ENCODE measurements at regions not wholly inside any gene's neighbourhood (a gene's known extent, or its start where the extent isn't known, plus 50 kb on each side); places are given as distances from the start of the nearest gene placed in this dataset.
"Not testable (repeated sequence)": the region's sequence is repeated elsewhere in the genome, so short reads cannot be mapped to it uniquely, and the experiment has no call there.

DNA sequence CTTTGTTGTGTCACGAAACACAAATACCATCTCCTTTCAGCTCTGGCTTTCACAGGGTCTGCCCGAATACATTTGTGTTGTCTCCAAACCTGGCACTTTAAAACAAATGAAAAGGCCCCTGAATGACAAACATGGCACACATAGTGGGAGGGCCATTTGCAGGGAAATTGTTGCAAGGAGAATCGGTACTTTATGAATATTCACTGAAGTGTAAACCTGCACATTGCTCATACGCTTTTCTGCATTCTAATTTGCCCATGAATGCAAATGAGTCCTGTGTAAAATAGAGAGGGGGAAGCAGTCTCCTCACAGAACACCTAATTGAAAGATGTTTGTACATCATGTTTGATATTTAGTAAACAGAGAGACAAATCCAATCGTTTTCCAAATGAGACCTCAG is 82.7 kb upstream of the PCDH8 start:
- DNase-seq (ENCODE audit: low read depth in 2 of 2), result no peak

- no peak for DNase-seq (ENCODE audit: low read depth in 2 of 2)
Observed at GRCh38 chr13:52929846-52930245, 81.4 kb upstream of the PCDH8 start.

DNA sequence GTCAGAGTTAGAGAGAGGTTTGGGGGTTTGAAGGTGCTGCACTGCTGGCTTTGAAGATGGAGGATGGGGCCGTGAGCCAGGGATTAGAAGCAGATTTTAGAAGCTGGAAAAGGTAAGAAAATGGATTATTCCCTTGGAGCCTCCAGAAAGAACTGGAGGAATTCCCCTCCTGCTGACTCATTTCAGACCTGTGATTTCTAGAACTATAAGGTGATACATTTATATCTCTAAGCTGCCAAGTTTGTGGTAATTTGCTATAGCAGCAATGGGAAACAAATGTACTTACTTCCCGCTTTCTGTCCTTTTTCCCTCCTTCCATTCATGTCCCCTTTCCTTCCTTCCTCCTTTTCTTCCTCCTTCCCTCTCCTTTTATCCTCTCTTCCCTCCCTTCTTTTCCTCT is 78.5 kb upstream of the PCDH8 start:
- DNase-seq (ENCODE audit: low read depth in 2 of 2), result no peak

DNA sequence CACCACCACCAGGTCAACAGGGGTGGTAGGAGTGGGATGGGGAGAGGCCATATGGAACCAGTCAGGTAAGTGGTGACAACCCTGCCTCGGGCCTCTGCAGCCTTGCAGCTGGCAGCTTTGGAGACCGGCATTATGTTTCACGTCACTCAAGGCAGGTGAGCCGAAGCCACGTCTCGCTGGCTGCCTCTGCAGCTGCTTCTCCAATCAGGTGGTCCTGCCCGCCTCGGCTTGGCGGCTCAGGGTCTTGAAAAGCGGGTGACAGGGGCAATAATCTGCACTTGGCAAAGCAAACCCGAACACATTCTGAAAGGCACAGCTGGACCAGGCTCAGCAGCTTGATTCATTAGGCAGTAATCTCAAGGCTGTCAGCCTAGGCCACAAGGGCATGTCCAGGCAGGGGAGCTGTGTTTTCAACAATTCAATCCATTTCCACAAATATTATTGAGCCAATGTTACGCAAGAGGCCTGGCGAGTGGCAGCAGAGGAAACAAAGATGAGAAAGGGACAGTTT is 77.4 kb upstream of the PCDH8 start:
- DNase-seq (ENCODE audit: low read depth in 2 of 2), result no peak

GRCh38 chr13:52925251-52925650 is 76.8 kb upstream of the PCDH8 start:
- no peak for DNase-seq (ENCODE audit: low read depth in 2 of 2)

- DNase-seq (ENCODE audit: low read depth in 2 of 2), result no peak
Observed at GRCh38 chr13:52924289-52925148, 76.1 kb upstream of the PCDH8 start.

GRCh38 chr13:52922961-52923360 is 74.5 kb upstream of the PCDH8 start:
- DNase-seq (ENCODE audit: low read depth in 2 of 2), result no peak

DNA sequence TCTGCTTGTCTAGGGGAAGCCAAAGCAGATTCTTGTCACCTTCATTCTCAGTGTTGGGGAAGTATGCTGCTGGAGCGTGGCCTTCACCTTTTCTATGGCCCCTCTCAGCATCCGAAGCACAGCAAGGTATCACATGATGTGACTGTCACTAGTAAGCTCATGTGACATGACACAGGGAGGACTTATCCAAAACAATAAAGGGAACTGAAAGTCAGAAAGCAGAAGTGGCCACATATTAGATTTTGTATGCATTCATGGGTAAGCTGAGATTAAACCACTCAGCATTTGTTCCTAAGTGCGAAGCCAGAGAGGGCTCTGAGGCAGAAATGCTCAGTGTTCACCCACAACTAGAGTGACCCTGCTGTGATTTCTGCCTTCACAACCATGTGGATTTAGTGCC is 72.8 kb upstream of the PCDH8 start:
- no peak for DNase-seq (ENCODE audit: low read depth in 2 of 2)

DNA sequence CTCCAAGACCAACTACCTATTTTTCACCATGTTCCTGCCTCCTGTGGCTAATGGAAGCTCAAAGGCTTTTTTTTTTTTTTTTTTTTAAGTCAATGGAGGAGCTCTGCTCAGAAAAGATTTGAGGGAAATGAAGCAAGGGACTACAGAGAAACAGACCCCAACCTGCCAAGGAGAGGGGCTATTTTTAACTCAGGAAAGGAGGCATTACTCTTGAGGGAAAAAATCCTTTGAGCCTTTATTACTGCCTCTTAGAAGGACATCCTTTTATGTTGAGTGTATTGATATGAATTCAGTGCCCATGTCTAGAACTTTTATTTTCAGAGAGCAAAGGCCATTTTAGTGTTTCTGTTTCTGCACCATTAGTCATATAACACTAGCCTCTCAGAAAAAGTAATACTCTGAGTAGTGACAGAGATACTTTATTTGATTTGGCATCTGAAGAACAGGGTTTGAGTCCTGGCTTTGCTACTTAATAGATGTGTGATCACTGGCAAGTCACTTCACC is 68.1 kb upstream of the PCDH8 start:
- DNase-seq (ENCODE audit: low read depth in 2 of 2), result no peak

DNA sequence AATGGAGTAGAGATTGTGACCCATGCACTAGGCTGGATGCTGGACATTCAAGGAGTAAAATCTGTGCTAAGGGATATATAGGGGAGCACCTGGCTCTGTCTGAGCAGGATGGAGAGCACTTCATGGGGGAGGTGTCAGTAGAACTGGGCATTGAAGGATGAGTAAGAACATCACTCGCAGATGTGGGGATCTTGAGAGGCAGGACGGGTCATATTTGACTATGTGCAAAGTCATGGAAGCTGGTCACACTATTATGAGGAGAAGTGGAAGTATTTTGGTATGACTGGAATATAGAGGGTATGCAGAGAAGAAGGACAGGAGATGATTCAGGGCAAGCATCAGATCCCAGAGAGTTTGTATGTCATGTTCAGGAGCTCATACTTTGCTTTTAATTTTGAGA is 62.9 kb upstream of the PCDH8 start:
- no peak for DNase-seq (ENCODE audit: low read depth in 2 of 2)

GRCh38 chr13:52910318-52910717 is 61.9 kb upstream of the PCDH8 start:
- DNase-seq (ENCODE audit: low read depth in 2 of 2), result not testable (repeated sequence)

- DNase-seq (ENCODE audit: low read depth in 2 of 2), result no peak
Observed at GRCh38 chr13:52906122-52906903, 57.9 kb upstream of the PCDH8 start.

- DNase-seq (ENCODE audit: low read depth in 2 of 2), result no peak
Observed at GRCh38 chr13:52905701-52906100, 57.3 kb upstream of the PCDH8 start.

DNA sequence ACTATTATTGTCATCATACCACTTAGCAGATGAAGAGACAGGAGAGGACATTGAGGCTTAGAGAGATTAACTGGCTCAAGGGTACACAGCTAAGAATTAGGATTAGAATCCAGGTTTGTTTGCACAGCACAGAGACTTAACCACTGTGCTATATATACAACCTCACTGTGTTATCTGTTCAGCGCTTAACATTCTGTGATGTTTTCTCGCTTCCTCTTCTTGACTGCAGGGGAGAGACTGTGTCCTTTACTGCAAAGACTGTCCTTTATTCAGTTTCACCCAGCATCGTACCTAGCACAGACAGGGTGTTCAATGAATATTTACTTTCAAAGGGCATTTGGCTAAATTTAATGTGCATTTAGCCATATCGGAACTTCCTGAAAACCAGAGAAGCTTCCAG is 54.9 kb upstream of the PCDH8 start:
- no peak for DNase-seq (ENCODE audit: low read depth in 2 of 2)

GRCh38 chr13:52899206-52899605 is 50.8 kb upstream of the PCDH8 start:
- no peak for DNase-seq (ENCODE audit: low read depth in 2 of 2)
